ENCODE measurements at regions not wholly inside any gene's neighbourhood (a gene's known extent, or its start where the extent isn't known, plus 50 kb on each side); places are given as distances from the start of the nearest gene placed in this dataset.

DNA sequence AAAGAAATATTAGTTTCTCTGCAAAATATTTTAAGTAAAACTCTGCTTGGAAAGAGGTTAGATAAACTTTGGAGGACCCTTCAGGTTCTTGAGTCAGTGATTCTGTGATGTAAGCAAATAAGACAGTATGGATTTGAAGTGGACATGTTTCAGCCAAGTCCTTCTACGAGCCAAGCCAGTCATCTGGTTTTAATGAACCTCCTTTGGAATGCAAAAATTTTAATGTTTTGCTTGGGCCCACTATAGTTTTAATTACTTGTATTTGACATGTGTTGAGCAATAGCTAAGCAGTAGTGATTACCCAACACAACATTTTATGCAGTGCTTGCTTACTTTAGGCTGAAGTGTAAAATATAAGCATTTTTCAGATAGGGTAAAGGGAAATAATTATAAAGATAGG lies 296.3 kb upstream of the SEMA3D start:
- TF ChIP-seq, protein P1, sequence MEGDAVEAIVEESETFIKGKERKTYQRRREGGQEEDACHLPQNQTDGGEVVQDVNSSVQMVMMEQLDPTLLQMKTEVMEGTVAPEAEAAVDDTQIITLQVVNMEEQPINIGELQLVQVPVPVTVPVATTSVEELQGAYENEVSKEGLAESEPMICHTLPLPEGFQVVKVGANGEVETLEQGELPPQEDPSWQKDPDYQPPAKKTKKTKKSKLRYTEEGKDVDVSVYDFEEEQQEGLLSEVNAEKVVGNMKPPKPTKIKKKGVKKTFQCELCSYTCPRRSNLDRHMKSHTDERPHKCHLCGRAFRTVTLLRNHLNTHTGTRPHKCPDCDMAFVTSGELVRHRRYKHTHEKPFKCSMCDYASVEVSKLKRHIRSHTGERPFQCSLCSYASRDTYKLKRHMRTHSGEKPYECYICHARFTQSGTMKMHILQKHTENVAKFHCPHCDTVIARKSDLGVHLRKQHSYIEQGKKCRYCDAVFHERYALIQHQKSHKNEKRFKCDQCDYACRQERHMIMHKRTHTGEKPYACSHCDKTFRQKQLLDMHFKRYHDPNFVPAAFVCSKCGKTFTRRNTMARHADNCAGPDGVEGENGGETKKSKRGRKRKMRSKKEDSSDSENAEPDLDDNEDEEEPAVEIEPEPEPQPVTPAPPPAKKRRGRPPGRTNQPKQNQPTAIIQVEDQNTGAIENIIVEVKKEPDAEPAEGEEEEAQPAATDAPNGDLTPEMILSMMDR (IDR thresholded peaks at IDR 0.05; ENCODE audit: borderline replicate concordance, insufficient read depth, low read depth, low read length) = no peak
- no peak overlapping the region for H3K4me3 ChIP-seq (ENCODE audit: low read depth, low read length)

DNA sequence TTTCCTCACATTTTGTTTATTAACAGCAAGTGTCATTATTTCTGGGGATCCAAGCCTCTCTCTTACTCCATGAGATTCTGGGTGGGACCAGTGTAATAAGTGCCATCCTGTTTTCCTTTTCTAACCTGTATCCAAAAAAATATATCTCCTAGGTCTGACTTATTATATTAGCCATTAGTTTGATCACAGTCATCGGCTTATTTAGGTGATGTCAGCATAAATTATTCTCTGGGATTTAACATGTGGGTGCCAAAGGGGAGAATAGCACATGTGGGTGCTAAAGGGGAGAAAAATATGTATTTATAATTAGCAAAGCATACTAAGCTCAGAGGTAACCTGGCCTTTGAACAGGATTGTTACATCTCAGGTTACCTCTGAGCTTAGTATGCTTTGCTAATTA lies 293.8 kb upstream of the SEMA3D start:
- no peak overlapping the region for H3K4me3 ChIP-seq (ENCODE audit: low read depth, low read length)
- TF ChIP-seq, protein P1 (IDR thresholded peaks at IDR 0.05; ENCODE audit: borderline replicate concordance, insufficient read depth, low read depth, low read length) = no peak

DNA sequence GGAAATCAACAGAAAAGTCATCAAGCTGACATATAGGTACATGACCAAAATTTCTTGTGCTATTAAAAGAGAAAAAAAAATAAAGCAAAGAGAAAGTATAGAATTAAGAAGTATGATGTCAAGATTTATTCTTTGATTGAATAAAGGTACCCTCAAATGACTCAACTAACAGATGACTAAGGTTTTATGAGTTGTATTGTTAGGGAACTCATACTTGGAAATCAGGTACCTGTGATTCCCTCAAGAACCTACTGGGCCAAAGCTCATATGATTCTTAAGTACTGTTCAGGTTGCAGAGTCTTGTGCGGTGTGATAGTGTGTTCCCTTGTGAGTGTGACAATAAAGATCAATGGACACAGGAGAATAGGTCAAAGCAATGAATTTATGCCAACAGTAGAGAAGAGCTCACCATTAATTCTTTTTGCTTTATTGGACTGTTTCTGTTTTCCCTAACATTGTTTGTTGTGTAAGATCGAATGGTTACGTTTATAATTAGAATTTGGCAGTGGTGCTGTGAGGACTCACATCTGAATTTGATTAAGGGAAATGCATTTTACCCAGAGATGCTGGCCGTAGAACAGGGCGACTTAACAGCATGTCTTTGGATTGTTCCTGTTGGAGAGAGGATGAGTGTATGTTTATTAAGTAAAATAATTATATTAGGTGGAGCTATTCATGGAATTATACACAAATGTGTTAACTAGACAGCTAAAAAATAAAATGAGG lies 293.2 kb upstream of the SEMA3D start:
- TF ChIP-seq, protein P1 (IDR thresholded peaks at IDR 0.05; ENCODE audit: borderline replicate concordance, insufficient read depth, low read depth, low read length) = no peak
- no peak overlapping the region for H3K4me3 ChIP-seq (ENCODE audit: low read depth, low read length)

GRCh38 chr7:85478530-85478929 lies 291.7 kb upstream of the SEMA3D start:
- H3K4me3 ChIP-seq (ENCODE audit: low read depth, low read length) = no peak overlapping the region
- TF ChIP-seq, protein P1 (IDR thresholded peaks at IDR 0.05; ENCODE audit: borderline replicate concordance, insufficient read depth, low read depth, low read length) = no peak

DNA sequence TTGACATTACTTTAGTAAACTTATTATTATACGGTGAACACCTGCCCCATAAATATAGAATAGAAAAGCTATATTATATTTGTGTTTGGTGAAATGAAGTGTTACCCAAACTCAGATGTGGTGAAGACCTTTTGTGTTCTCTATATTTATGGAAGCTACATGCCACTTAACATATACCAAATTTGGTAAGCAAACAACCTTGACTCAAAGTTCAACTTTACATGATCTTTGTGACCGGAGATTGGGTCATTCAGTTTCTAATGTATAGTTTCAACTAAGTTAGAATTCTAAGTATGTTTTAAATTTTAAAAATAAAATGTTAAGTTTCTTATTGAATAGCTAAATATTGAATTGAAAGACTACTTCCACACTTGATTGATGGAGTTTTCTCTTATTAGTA lies 288.6 kb upstream of the SEMA3D start:
- H3K4me3 ChIP-seq (ENCODE audit: low read depth, low read length) = no peak overlapping the region
- TF ChIP-seq, protein P1 (IDR thresholded peaks at IDR 0.05; ENCODE audit: borderline replicate concordance, insufficient read depth, low read depth, low read length) = no peak

DNA sequence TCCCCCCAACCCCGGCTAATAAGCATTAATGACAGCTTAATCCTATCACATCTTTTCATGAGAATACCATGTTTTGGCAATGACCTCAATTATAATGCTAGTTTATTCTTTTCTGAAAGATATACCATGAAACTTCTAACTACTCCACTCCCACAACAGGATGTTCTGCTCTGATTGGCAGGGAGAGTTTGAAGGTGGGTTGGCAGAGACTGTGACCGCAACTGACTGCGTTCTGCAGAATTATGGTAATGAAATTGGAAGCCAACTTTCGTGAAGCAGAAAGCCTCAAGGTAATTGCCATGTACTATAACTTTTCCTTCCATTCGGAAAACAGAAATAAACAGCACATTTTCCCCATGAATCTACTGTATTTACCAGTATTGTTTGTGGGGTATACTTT lies 288.2 kb upstream of the SEMA3D start:
- TF ChIP-seq, protein P1 (IDR thresholded peaks at IDR 0.05; ENCODE audit: borderline replicate concordance, insufficient read depth, low read depth, low read length) = no peak
- no peak overlapping the region for H3K4me3 ChIP-seq (ENCODE audit: low read depth, low read length)

DNA sequence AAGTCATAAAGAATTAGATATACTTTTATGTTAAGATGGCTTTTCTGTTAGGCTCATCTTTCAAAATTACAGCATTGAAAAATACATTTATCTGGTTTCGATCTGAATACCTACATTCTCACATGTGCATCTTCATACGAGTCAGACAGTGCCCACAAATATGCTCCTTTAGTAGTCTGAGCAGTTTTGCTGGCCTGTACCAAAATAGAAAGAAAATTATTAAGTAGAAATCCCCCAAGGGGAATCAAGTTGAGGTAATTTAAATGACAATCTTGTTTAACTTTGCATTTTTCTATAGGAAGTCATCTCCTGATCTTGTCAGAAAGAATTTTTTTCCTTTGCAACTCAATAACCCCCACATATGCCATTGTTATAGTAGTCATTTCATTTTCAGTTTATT lies 287.4 kb upstream of the SEMA3D start:
- TF ChIP-seq, protein P1 (IDR thresholded peaks at IDR 0.05; ENCODE audit: borderline replicate concordance, insufficient read depth, low read depth, low read length) = no peak
- no peak overlapping the region for H3K4me3 ChIP-seq (ENCODE audit: low read depth, low read length)

Data from GM12875 (cell line).